Duodenal mucosa (tissue), 2 donors: ENCODE measurements at regions not wholly inside any gene's neighbourhood (a gene's known extent, or its start where the extent isn't known, plus 50 kb on each side); places are given as distances from the start of the nearest gene placed in this dataset.

ENCODE experiments used
- H3K27ac ChIP-seq: one replicate; pipeline ENCODE4 v1.7.0; 2013; ENCODE audit warnings: low read depth, low read length
- H3K27me3 ChIP-seq, 2 donors: one replicate each; pipeline ENCODE4 v1.7.0; 2013; ENCODE audit warnings: low read length in 2 of 2, control low read depth in 1 of 2; ENCODE audit not compliant: insufficient read depth in 2 of 2, control insufficient read depth in 1 of 2
- H3K36me3 ChIP-seq, 2 donors: one replicate each; pipeline ENCODE4 v1.7.0; 2013; ENCODE audit warnings: low read length in 2 of 2, control low read depth in 1 of 2; ENCODE audit not compliant: insufficient read depth in 2 of 2, control insufficient read depth in 1 of 2
- H3K4me1 ChIP-seq, 2 donors: one replicate each; pipeline ENCODE4 v1.7.0; 2013; ENCODE audit warnings: low read length in 2 of 2, control low read depth in 1 of 2; ENCODE audit not compliant: insufficient read depth in 2 of 2, control insufficient read depth in 1 of 2
- H3K4me3 ChIP-seq, 2 donors: one replicate each; pipeline ENCODE4 v1.7.0; 2013; ENCODE audit warnings: low read length in 2 of 2, low read depth in 1 of 2
- H3K9ac ChIP-seq, 2 donors: one replicate each; pipeline ENCODE4 v1.7.0; 2013; ENCODE audit warnings: low read length in 2 of 2, low read depth in 1 of 2
- H3K9me3 ChIP-seq, 2 donors: one replicate each; pipeline ENCODE4 v1.7.0; 2013; ENCODE audit warnings: low read length in 2 of 2, control low read depth in 1 of 2; ENCODE audit not compliant: control insufficient read depth in 1 of 2

- Histone ChIP-seq H3K9me3 (no peaks in the 10 kb centered on the region), H3K4me3 (no peak overlapping the region), H3K27ac (no peak overlapping the region), H3K36me3 (no peaks in the 10 kb centered on the region), H3K27me3 (no peaks in the 10 kb centered on the region), H3K9ac (no peak overlapping the region), H3K4me1 (no peaks in the 10 kb centered on the region)
Observed at GRCh38 chr20:52267418-52267817, 75.8 kb upstream of the ZFP64 start.

GRCh38 chr20:52263757-52264156 lies 72.2 kb upstream of the ZFP64 start:
- Histone ChIP-seq H3K27me3 (no peaks in the 10 kb centered on the region), H3K9me3 (no peaks in the 10 kb centered on the region), H3K4me1 (no peaks in the 10 kb centered on the region), H3K27ac (no peak overlapping the region), H3K9ac (no peak overlapping the region), H3K36me3 (no peaks in the 10 kb centered on the region), H3K4me3 (no peak overlapping the region)

- Histone ChIP-seq H3K4me3 (no peak overlapping the region), H3K9ac (no peak overlapping the region), H3K9me3 (no peaks in the 10 kb centered on the region), H3K36me3 (no peaks in the 10 kb centered on the region), H3K27ac (no peak overlapping the region), H3K4me1 (no peaks in the 10 kb centered on the region), H3K27me3 (no peaks in the 10 kb centered on the region)
Observed at GRCh38 chr20:52261792-52262191, 70.2 kb upstream of the ZFP64 start.

GRCh38 chr20:52259295-52259694 lies 67.7 kb upstream of the ZFP64 start:
- no peak overlapping the region for H3K27ac ChIP-seq
- H3K4me1 ChIP-seq = no peaks in the 10 kb centered on the region
- H3K27me3 ChIP-seq = no peaks in the 10 kb centered on the region
- no peaks in the 10 kb centered on the region for H3K36me3 ChIP-seq
- no peak overlapping the region for H3K9ac ChIP-seq
- H3K9me3 ChIP-seq = no peaks in the 10 kb centered on the region
- H3K4me3 ChIP-seq = no peak overlapping the region

GRCh38 chr20:52256454-52256853 lies 64.9 kb upstream of the ZFP64 start:
- Histone ChIP-seq H3K36me3 (no peaks in the 10 kb centered on the region), H3K27ac (no peak overlapping the region), H3K27me3 (peaks cover 0 to 3% of the 10 kb centered on the region in 2 donors), H3K9me3 (no peaks in the 10 kb centered on the region), H3K9ac (no peak overlapping the region), H3K4me3 (no peak overlapping the region), H3K4me1 (no peaks in the 10 kb centered on the region)

- no peak overlapping the region for H3K9ac ChIP-seq
- H3K4me1 ChIP-seq = no peaks in the 10 kb centered on the region
- no peaks in the 10 kb centered on the region for H3K36me3 ChIP-seq
- H3K27me3 ChIP-seq = peaks cover 0 to 3% of the 10 kb centered on the region in 2 donors
- no peak overlapping the region for H3K27ac ChIP-seq
- no peak overlapping the region for H3K4me3 ChIP-seq
- no peaks in the 10 kb centered on the region for H3K9me3 ChIP-seq
Observed at GRCh38 chr20:52252664-52253063, 61.1 kb upstream of the ZFP64 start.

- Histone ChIP-seq H3K9me3 (no peaks in the 10 kb centered on the region), H3K27me3 (peaks cover 0 to 3% of the 10 kb centered on the region in 2 donors), H3K4me1 (no peaks in the 10 kb centered on the region), H3K27ac (no peak overlapping the region), H3K4me3 (no peak overlapping the region), H3K9ac (no peak overlapping the region), H3K36me3 (no peaks in the 10 kb centered on the region)
Observed at GRCh38 chr20:52251827-52252226, 60.2 kb upstream of the ZFP64 start.

GRCh38 chr20:52251136-52251700 lies 59.6 kb upstream of the ZFP64 start:
- Histone ChIP-seq H3K4me1 (no peaks in the 10 kb centered on the region), H3K27me3 (peaks cover 0 to 3% of the 10 kb centered on the region in 2 donors), H3K9ac (no peak overlapping the region), H3K9me3 (no peaks in the 10 kb centered on the region), H3K36me3 (no peaks in the 10 kb centered on the region), H3K27ac (no peak overlapping the region), H3K4me3 (no peak overlapping the region)

- Histone ChIP-seq H3K9ac (no peak overlapping the region), H3K36me3 (no peaks in the 10 kb centered on the region), H3K27ac (no peak overlapping the region), H3K27me3 (no peaks in the 10 kb centered on the region), H3K4me3 (no peak overlapping the region), H3K9me3 (no peaks in the 10 kb centered on the region), H3K4me1 (no peaks in the 10 kb centered on the region)
Observed at GRCh38 chr20:52247548-52247947, 56.0 kb upstream of the ZFP64 start.

GRCh38 chr20:52246366-52246765 lies 54.8 kb upstream of the ZFP64 start:
- Histone ChIP-seq H3K27ac (no peak overlapping the region), H3K4me3 (no peak overlapping the region), H3K9ac (no peak overlapping the region), H3K36me3 (no peaks in the 10 kb centered on the region), H3K27me3 (no peaks in the 10 kb centered on the region), H3K9me3 (no peaks in the 10 kb centered on the region), H3K4me1 (no peaks in the 10 kb centered on the region)

GRCh38 chr20:52244702-52245101 lies 53.1 kb upstream of the ZFP64 start:
- no peaks in the 10 kb centered on the region for H3K27me3 ChIP-seq
- no peaks in the 10 kb centered on the region for H3K9me3 ChIP-seq
- H3K27ac ChIP-seq = no peak overlapping the region
- no peak overlapping the region for H3K4me3 ChIP-seq
- H3K9ac ChIP-seq = no peak overlapping the region
- no peaks in the 10 kb centered on the region for H3K36me3 ChIP-seq
- H3K4me1 ChIP-seq = no peaks in the 10 kb centered on the region
